ENCODE measurements at regions not wholly inside any gene's neighbourhood (a gene's known extent, or its start where the extent isn't known, plus 50 kb on each side); places are given as distances from the start of the nearest gene placed in this dataset.
"Not testable (repeated sequence)": the region's sequence is repeated elsewhere in the genome, so short reads cannot be mapped to it uniquely, and the experiment has no call there.

GRCh38 chr11:67781967-67782366 is 107.5 kb upstream of the ALDH3B2 start:
- TF ChIP-seq CTCF (IDR thresholded peaks at IDR 0.05; ENCODE audit: low read depth, low read length, poor library complexity, severe bottlenecking); EZH2phosphoT487 (IDR thresholded peaks at IDR 0.05; ENCODE audit: borderline replicate concordance, low read length): not testable (repeated sequence)
